Thoracic aorta (tissue), 2 donors: ENCODE measurements at regions not wholly inside any gene's neighbourhood (a gene's known extent, or its start where the extent isn't known, plus 50 kb on each side); places are given as distances from the start of the nearest gene placed in this dataset.

Experiments
- ATAC-seq: fragments of 150-250 bp; one replicate; pipeline ENCODE4 v1.8.0; 2017; ENCODE audit warnings: low read depth; ENCODE audit not compliant: insufficient number of reproducible peaks, low FRiP score
- DNase-seq: peaks from one replicate; pipeline ENCODE4 v3.0.0-alpha.2; 2020; ENCODE audit warnings: low spot score
- H3K27ac ChIP-seq, 2 donors: fragments of 200-600 bp; sonication (generic); 1 replicate in 1 of 2; 2 replicates in 1 of 2; pipeline ENCODE4 v1.5.1; 2016; ENCODE audit warnings: mild to moderate bottlenecking in 2 of 2, moderate library complexity in 2 of 2
- H3K27me3 ChIP-seq: fragments of 200-600 bp; sonication (generic); replicated peaks from 2 replicates; pipeline ENCODE4 v1.6.0; 2016; ENCODE audit warnings: mild to moderate bottlenecking; ENCODE audit not compliant: insufficient read depth
- H3K36me3 ChIP-seq: fragments of 200-600 bp; sonication (generic); one replicate; pipeline ENCODE4 v1.5.1; 2016
- H3K4me1 ChIP-seq, 2 donors: fragments of 200-600 bp; sonication (generic); 1 replicate in 1 of 2; 2 replicates in 1 of 2; pipeline versions ENCODE4 v1.5.1 to v1.6.0; 2016; ENCODE audit warnings: low read depth in 2 of 2, mild to moderate bottlenecking in 1 of 2; ENCODE audit not compliant: control insufficient read depth in 1 of 2
- H3K4me3 ChIP-seq: fragments of 200-600 bp; sonication (generic); 2 replicates; pipeline ENCODE4 v1.5.1; 2016; ENCODE audit warnings: mild to moderate bottlenecking
- H3K9me3 ChIP-seq: fragments of 200-600 bp; sonication (generic); 2 replicates; pipeline ENCODE4 v1.5.1; 2016
- TF ChIP-seq, protein P1 (sequence below): fragments of 200-600 bp; sonication (generic); IDR thresholded peaks from one replicate; pipeline ENCODE4 v1.5.1; 2019; ENCODE audit warnings: antibody characterized with exemption

DNA sequence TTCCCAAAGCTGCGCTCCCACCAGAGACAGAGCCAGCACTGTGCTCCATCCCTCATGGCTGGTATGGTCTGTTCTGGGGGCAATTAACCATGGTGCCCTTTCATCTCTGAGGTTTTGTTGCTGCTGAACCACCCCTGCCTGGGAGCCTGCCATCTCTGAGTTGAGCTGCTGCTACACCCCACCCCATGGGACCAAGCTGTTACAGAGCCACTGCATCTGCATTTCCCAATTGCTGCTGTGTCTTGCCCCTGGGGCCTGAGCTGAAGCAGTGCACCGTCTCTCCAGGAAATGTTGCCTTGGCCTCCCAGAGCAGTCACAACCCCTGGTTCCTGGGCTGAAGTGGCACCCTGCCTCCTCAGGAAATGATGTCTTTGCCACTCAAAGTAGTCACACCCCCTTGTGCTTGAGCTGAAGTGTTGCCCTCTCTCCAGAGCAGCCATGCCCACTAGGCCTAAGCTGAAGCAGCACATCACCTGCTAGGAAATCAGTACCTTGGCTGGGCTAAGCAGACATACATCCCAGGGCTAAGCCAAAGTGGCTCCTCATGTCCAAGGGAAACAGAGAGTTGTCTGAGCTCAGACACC, 140.3 kb downstream of the RERGL start:
- TF ChIP-seq, protein P1, sequence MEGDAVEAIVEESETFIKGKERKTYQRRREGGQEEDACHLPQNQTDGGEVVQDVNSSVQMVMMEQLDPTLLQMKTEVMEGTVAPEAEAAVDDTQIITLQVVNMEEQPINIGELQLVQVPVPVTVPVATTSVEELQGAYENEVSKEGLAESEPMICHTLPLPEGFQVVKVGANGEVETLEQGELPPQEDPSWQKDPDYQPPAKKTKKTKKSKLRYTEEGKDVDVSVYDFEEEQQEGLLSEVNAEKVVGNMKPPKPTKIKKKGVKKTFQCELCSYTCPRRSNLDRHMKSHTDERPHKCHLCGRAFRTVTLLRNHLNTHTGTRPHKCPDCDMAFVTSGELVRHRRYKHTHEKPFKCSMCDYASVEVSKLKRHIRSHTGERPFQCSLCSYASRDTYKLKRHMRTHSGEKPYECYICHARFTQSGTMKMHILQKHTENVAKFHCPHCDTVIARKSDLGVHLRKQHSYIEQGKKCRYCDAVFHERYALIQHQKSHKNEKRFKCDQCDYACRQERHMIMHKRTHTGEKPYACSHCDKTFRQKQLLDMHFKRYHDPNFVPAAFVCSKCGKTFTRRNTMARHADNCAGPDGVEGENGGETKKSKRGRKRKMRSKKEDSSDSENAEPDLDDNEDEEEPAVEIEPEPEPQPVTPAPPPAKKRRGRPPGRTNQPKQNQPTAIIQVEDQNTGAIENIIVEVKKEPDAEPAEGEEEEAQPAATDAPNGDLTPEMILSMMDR, result no peak
- Histone ChIP-seq H3K9me3 (no peaks in the 10 kb centered on the region), H3K27me3 (no peaks in the 10 kb centered on the region), H3K27ac (no peak overlapping the region), H3K36me3 (no peaks in the 10 kb centered on the region), H3K4me3 (no peak overlapping the region), H3K4me1 (no peaks in the 10 kb centered on the region)
- no peak for ATAC-seq
- no peak for DNase-seq

DNA sequence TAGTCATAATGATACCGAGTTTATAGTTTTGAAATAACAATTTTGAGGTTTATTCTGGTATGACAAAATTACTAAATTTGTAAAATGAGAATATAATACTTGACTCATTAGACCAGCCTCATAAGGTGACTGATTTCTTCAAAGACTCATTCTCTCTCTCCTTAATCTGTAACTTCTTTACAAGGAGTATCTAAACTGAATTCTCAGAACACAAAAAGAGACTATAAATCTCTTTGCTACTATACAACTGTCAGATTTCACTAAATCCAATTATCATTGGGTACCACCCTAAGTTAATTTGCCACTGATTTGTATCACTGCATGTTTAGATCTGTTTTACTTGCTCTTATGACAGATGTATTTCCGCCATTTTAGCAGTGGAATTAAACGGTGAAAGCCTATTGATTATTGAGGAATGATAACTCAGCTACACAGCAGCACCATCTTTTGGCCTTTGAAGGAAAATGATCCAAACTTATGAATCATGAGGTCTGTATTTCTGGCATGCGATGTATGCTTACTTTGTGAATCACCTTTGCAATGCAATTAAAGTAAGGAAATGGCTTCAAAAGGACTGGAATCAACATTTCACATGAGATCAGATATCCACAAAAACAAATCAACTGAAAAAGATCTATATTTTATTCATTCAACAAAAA, 161.2 kb downstream of the RERGL start:
- Histone ChIP-seq H3K4me3 (no peak overlapping the region), H3K27me3 (no peaks in the 10 kb centered on the region), H3K9me3 (no peaks in the 10 kb centered on the region), H3K4me1 (no peaks in the 10 kb centered on the region), H3K36me3 (no peaks in the 10 kb centered on the region), H3K27ac (no peak overlapping the region)
- ATAC-seq (no peak), DNase-seq (no peak)
- TF ChIP-seq, protein P1, result no peak

DNA sequence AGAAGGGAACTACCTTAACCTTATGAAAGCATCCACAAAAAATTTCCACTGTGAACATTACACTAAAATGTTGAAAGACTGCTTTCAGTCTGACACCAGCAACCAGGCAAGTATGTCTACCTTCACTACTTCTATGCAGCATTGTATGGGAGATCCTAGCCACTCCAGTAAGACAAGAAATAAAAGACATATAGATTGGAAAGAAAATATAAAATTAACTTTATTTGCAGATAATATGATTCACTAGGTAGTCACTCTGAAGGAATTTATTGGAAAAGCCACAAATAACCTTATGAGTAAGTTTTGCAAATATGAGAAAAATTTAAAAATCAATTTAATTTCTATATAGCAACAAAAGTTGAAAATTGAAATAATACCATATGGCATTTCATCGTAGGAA, 172.0 kb downstream of the RERGL start:
- Histone ChIP-seq H3K27me3 (no peaks in the 10 kb centered on the region), H3K4me1 (no peaks in the 10 kb centered on the region), H3K9me3 (no peaks in the 10 kb centered on the region), H3K36me3 (no peaks in the 10 kb centered on the region), H3K27ac (no peak overlapping the region), H3K4me3 (no peak overlapping the region)
- DNase-seq, result no peak
- ATAC-seq, result no peak
- TF ChIP-seq, protein P1, result no peak

DNA sequence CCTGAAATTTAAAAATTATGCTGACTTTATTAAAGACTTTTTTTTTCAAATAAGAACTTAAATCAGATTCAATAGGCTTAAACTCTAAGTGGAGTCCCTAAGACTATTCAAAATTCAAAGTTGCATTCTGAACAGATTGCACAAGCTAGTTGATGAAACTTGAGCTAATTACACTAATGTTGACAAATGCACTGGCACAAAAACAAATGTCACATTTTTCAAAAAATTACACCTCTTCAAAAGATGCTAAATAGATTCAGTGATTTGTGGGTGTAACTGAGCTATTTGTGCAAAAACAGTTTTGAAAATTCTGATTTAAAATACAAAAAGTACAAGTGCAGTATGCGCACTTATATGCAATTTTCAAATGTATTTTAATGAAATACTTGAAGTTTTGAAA, 205.4 kb downstream of the RERGL start:
- Histone ChIP-seq H3K27ac (no peak overlapping the region), H3K27me3 (no peaks in the 10 kb centered on the region), H3K9me3 (no peaks in the 10 kb centered on the region), H3K36me3 (no peaks in the 10 kb centered on the region), H3K4me1 (no peaks in the 10 kb centered on the region), H3K4me3 (no peak overlapping the region)
- no peak for DNase-seq
- ATAC-seq, result no peak
- TF ChIP-seq, protein P1, result no peak

DNA sequence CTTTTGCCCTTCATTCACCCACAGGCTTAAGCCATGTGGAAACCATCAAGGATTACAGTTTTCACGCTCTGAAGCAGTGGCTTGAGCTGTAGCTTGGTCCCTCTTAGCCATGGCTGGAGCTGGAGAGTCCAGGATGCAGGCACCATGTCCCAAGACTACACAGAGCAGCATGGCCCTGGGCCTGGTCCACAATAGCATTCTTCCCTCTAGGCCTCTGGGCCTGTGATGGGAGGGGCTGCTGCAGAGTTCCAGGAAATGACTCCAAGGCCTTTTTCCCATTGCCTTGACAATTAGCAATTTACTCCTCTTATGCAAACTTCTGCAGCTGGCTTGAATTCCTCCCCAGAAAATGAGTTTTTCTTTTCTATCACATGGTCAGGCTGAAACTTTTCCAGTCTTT, 211.3 kb downstream of the RERGL start:
- no peaks in the 10 kb centered on the region for H3K36me3 ChIP-seq
- no peak for ATAC-seq
- no peak for DNase-seq
- H3K4me3 ChIP-seq, result no peak overlapping the region
- TF ChIP-seq, protein P1, result no peak
- no peaks in the 10 kb centered on the region for H3K9me3 ChIP-seq
- H3K27me3 ChIP-seq, result no peaks in the 10 kb centered on the region
- no peaks in the 10 kb centered on the region for H3K4me1 ChIP-seq
- H3K27ac ChIP-seq, result no peak overlapping the region
